ENCODE measurements at regions not wholly inside any gene's neighbourhood (a gene's known extent, or its start where the extent isn't known, plus 50 kb on each side); places are given as distances from the start of the nearest gene placed in this dataset.

GRCh38 chr12:93002293-93003054, 73.4 kb upstream of the EEA1 start:
- Histone ChIP-seq H4K5ac (ENCODE audit: low read depth, low read length) (peak overlapping the region; percentile 44; the same call in 1 of the 2 replicates), H2AK5ac (ENCODE audit: low read depth, low read length) (peak overlapping the region; percentile 86), H3K4me2 (ENCODE audit: low read depth, low read length) (peak overlapping the region; percentile 44; the same call in 1 of the 2 replicates), H3K27ac (ENCODE audit: insufficient read depth, low read length) (no peak overlapping the region), H3K14ac (replicated peaks; ENCODE audit: low read depth, low read length) (peak overlapping the region; percentile 92), H2BK20ac (ENCODE audit: low read depth, low read length) (peak overlapping the region; percentile 83), H3K27me3 (ENCODE audit: control insufficient read depth, insufficient read depth, low read length) (no peaks in the 10 kb centered on the region), H3K9ac (ENCODE audit: low read depth, low read length) (no peak overlapping the region), H2BK15ac (ENCODE audit: low read depth, low read length) (peak overlapping the region; percentile 62; the same call in 2 of the 3 replicates), H3K4ac (ENCODE audit: low read depth, low read length) (peak overlapping the region; percentile 82), H3K9me1 (ENCODE audit: insufficient read depth, low read length) (peaks cover 3% of the 10 kb centered on the region; the same call in 1 of the 2 replicates), H2AK9ac (replicated peaks; ENCODE audit: low read depth, low read length, poor library complexity) (peak overlapping the region; percentile 65), H4K20me1 (ENCODE audit: insufficient read depth, low read length) (no peaks in the 10 kb centered on the region), H3K36me3 (ENCODE audit: control insufficient read depth, insufficient read depth, low read length) (no peaks in the 10 kb centered on the region), H4K91ac (ENCODE audit: insufficient read depth, low read depth, low read length) (peak overlapping the region; percentile 60), H3K18ac (ENCODE audit: low read depth, low read length) (peak overlapping the region; percentile 74; the same call in 1 of the 2 replicates), H3K56ac (ENCODE audit: extremely low read depth, insufficient read depth, low read length) (peak overlapping the region; percentile 35; the same call in 1 of the 2 replicates), H2BK120ac (ENCODE audit: low read depth, low read length) (peak overlapping the region; percentile 78), H3K4me1 (ENCODE audit: control insufficient read depth, insufficient read depth, low read length) (peaks cover 3% of the 10 kb centered on the region), H2AFZ (replicated peaks; ENCODE audit: low read length, poor library complexity) (peak overlapping the region; percentile 13), H3K4me3 (ENCODE audit: insufficient read depth, low read depth, low read length) (no peak overlapping the region), H2BK5ac (ENCODE audit: low read depth, low read length, poor library complexity, severe bottlenecking) (peak overlapping the region; percentile 15), H3K79me1 (ENCODE audit: low read depth in 1 of 2, low read length in 2 of 2) (no peaks in the 10 kb centered on the region), H4K8ac (ENCODE audit: low read depth in 2 of 2, low read length in 2 of 2) (peak overlapping the region in 1 of 2 experiments; percentile 68; a peak in 1 of 4 replicates), H3K9me3 (ENCODE audit: control insufficient read depth, insufficient read depth, low read length) (no peaks in the 10 kb centered on the region), H3K23ac (ENCODE audit: low read depth, low read length) (peak overlapping the region; percentile 77)
- POLR2A ChIA-PET (ENCODE audit: unreplicated experiment), result no interaction called here
- in situ Hi-C loops (cut with MboI; ENCODE audit: low sequenced_read_pairs), result no loop called here
- BruUV-seq (replicated peaks), result no TSS peak
- CTCF ChIA-PET, result interaction anchor here (0.6 to 0.9 kb wide), 3 partner anchors 15 to 643 kb away, joined by 3 to 5 read pairs (median 3); no protein-coding TSS in a partner anchor
- TF ChIP-seq MAZ (IDR thresholded peaks at IDR 0.05; ENCODE audit: borderline replicate concordance, low read depth, low read length), result no peak
- TF ChIP-seq ELK1 (IDR thresholded peaks at IDR 0.05; ENCODE audit: borderline replicate concordance, low read depth, low read length), result no peak
- no peak; the same call in none of the 2 replicates for TF ChIP-seq BHLHE40 (IDR thresholded peaks at IDR 0.05; ENCODE audit: low read depth, low read length)
- TF ChIP-seq MAFK (IDR thresholded peaks at IDR 0.05; ENCODE audit: low read depth, low read length), result peak; percentile 92
- TF ChIP-seq MXI1 (IDR thresholded peaks at IDR 0.05; ENCODE audit: borderline replicate concordance, low read depth, low read length), result no peak
- no peak for TF ChIP-seq NFE2L2 (IDR thresholded peaks at IDR 0.05; ENCODE audit: low read depth, low read length)
- TF ChIP-seq CEBPB (IDR thresholded peaks at IDR 0.05; ENCODE audit: low read depth, low read length), result 0 out of 2 replicates have a peak, but pooled peaks have one; percentile 4
- TF ChIP-seq RAD21 (IDR thresholded peaks at IDR 0.05; ENCODE audit: low read length), result no peak
- no peak for TF ChIP-seq SMC3 (IDR thresholded peaks at IDR 0.05; ENCODE audit: low read depth, low read length)
- TF ChIP-seq FOS (IDR thresholded peaks at IDR 0.05; ENCODE audit: low read depth, low read length), result peak; percentile 43; the same call in 1 of the 2 replicates
- TF ChIP-seq RCOR1 (IDR thresholded peaks at IDR 0.05; ENCODE audit: insufficient replicate concordance, low read length), result peak; percentile 8
- 0% methylated on average over 1 of the region's 7 CpGs; no CpG with 5 or more reads in 1 of the 2 experiments for WGBS, 2 experiments (ENCODE audit: extremely low coverage in 2 of 2, insufficient read length in 1 of 2)
- ATAC-seq (ENCODE audit: low read depth) (peak; percentile 84), DNase-seq (peak; percentile 92)
- dilution Hi-C loops (cut with HindIII; ENCODE audit: low sequenced_read_pairs, unreplicated experiment), result no loop called here
- intact Hi-C loops (cut with micrococcal nuclease), result no loop called here

Data from IMR-90 (cell line).